ENCODE measurements at regions not wholly inside any gene's neighbourhood (a gene's known extent, or its start where the extent isn't known, plus 50 kb on each side); places are given as distances from the start of the nearest gene placed in this dataset.

DNA sequence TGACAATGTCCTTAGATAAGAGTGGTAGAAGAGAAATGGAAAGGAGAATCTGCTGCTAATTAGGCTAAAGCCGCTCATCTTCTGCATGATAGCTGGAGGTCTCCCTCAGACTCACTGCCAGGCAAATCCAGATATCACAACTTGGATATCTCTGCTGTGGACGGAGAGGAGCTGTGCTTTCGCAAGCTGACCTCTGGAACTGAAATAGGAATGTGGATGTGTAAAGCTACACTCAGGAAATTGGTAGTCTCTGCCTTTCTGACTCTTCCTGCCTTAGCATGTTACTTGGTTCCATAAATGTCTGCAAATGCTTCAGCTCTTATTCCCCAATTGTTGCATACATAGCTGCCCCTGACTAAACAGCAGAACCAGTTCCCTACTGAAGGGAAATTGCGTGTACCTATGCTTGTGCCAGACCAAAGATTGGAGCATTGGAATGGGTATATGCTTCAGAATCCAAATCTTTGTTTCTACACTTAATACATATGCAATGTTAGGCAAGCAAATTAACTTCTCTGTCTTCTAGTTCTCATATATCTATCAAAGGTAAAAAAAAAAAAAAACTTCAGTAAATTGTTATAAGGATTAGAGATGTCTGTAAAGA, 74.7 kb upstream of the ROBO2 start:
- H3K36me3 Mint-ChIP-seq (ENCODE audit: low read depth, unreplicated experiment): no peaks in the 10 kb centered on the region
- no peaks in the 10 kb centered on the region for H3K9me3 Mint-ChIP-seq (ENCODE audit: unreplicated experiment)
- H3K27me3 Mint-ChIP-seq (ENCODE audit: unreplicated experiment): no peaks in the 10 kb centered on the region
- H3K27ac Mint-ChIP-seq (ENCODE audit: unreplicated experiment): no peak overlapping the region
- no peak for DNase-seq (ENCODE audit: low spot score)
- H3K4me1 Mint-ChIP-seq (ENCODE audit: unreplicated experiment): peaks cover 5% of the 10 kb centered on the region
- H3K4me3 Mint-ChIP-seq (ENCODE audit: unreplicated experiment): no peak overlapping the region
- TF ChIP-seq CTCF (IDR thresholded peaks at IDR 0.05; ENCODE audit: unreplicated experiment): no peak

DNA sequence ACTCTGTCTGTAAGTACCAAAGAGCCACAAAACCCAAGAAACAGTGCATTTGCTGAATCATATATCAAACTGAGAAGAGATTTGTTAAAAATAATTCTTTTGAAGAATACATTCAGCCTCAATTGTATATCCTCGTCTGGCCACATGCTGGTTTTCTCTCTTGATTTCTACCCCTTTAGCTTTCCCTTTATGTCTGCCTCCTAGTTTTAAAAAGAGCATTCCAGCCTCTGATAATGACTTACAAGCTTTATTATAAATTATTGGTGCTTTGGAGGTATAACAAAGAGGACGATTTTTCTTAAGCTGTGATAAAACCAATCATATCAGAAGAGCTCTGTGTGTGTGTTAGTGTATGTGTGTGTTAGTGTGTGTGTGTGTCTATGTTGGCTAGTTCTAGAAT, 70.4 kb upstream of the ROBO2 start:
- TF ChIP-seq CTCF (IDR thresholded peaks at IDR 0.05; ENCODE audit: unreplicated experiment): no peak
- H3K27me3 Mint-ChIP-seq (ENCODE audit: unreplicated experiment): no peaks in the 10 kb centered on the region
- H3K4me1 Mint-ChIP-seq (ENCODE audit: unreplicated experiment): peaks cover 5% of the 10 kb centered on the region
- no peak overlapping the region for H3K4me3 Mint-ChIP-seq (ENCODE audit: unreplicated experiment)
- no peak overlapping the region for H3K27ac Mint-ChIP-seq (ENCODE audit: unreplicated experiment)
- H3K9me3 Mint-ChIP-seq (ENCODE audit: unreplicated experiment): no peaks in the 10 kb centered on the region
- H3K36me3 Mint-ChIP-seq (ENCODE audit: low read depth, unreplicated experiment): no peaks in the 10 kb centered on the region
- no peak for DNase-seq (ENCODE audit: low spot score)

DNA sequence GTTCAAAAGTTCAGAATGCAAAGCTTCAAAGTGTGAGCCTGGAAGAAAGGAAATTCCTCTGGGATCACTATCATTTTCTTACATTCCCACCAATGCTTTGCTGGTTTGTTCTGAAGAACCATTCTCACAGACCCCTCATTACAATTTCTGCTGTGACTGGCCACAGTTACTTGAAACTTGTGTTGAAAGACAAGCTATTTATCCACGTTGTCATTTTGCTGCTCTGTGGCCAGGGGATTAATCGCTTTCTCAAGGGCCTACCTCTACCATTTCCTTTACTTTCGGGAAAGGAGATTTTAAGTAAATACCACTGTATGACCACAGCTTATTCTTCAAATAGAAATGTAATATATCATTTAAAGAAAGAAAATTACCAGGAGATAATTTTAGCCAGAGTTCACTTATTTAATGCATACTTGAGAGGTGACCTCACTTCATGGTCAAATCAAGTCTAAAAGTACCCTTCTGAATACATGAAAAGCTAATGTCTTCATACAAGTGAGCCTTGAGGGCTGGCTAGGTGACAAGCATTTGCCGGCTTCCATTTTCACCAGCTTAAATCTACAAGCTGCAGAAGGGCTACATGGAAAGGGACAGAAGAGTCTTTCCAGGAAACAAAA, 69.8 kb upstream of the ROBO2 start:
- Mint-ChIP-seq H3K27ac (ENCODE audit: unreplicated experiment) (no peak overlapping the region), H3K4me3 (ENCODE audit: unreplicated experiment) (no peak overlapping the region), H3K9me3 (ENCODE audit: unreplicated experiment) (no peaks in the 10 kb centered on the region), H3K4me1 (ENCODE audit: unreplicated experiment) (peaks cover 3% of the 10 kb centered on the region), H3K27me3 (ENCODE audit: unreplicated experiment) (no peaks in the 10 kb centered on the region), H3K36me3 (ENCODE audit: low read depth, unreplicated experiment) (no peaks in the 10 kb centered on the region)
- no peak for DNase-seq (ENCODE audit: low spot score)
- no peak for TF ChIP-seq CTCF (IDR thresholded peaks at IDR 0.05; ENCODE audit: unreplicated experiment)

DNA sequence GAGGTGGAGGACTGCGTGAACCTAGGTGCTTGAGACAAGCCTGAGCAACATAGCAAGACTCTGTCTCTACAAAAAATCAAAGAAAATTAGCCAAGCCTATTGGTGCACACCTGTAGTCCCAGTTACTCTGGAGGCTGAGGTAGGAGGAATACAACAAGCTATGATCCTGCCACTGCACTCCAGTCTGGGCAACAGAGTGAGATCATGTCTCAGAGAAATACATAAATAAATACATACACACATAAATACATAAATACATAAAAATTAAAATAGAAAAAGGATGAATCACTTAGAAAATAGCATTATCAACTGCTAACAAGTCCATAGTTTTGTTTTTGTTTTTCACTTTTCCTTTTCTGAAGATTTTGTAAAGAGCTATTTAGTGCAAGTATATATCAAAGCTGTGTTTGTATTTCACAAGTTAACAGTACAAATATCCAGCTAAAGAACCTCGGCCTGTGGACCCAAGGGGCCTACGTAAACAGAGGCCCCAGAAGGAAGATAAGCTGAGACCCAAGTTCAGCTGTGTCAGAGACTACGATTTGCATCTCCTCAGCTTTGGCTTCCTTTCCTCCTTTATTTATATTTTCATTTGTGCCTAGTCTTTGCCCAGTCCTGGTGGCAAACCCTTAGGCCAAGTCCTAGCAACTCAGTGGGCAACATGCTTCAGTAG, 67.1 kb upstream of the ROBO2 start:
- no peak for DNase-seq (ENCODE audit: low spot score)
- TF ChIP-seq CTCF (IDR thresholded peaks at IDR 0.05; ENCODE audit: unreplicated experiment): no peak
- Mint-ChIP-seq H3K4me1 (ENCODE audit: unreplicated experiment) (peaks cover 4% of the 10 kb centered on the region), H3K9me3 (ENCODE audit: unreplicated experiment) (no peaks in the 10 kb centered on the region), H3K27ac (ENCODE audit: unreplicated experiment) (no peak overlapping the region), H3K4me3 (ENCODE audit: unreplicated experiment) (no peak overlapping the region), H3K36me3 (ENCODE audit: low read depth, unreplicated experiment) (no peaks in the 10 kb centered on the region), H3K27me3 (ENCODE audit: unreplicated experiment) (no peaks in the 10 kb centered on the region)

DNA sequence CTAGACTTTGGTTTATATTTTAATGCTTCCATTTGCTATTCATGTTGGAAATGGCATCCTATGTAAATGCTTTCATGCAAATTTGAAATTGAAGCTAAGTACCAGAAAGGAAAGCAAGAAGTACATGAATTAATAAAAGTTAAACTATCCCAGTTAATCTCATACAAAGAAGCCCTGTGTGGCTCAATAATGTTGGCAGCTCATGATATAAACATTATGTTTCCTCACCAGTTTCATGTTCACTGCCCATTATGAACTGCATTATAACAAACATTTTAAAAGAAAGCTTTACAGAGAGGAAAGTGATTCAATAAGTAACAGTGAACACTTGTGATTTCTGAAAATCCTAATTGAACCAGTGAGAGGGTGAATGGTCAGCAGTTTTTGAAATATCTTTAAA, 62.9 kb upstream of the ROBO2 start:
- Mint-ChIP-seq H3K4me1 (ENCODE audit: unreplicated experiment) (peaks cover 6% of the 10 kb centered on the region), H3K27ac (ENCODE audit: unreplicated experiment) (no peak overlapping the region), H3K9me3 (ENCODE audit: unreplicated experiment) (no peaks in the 10 kb centered on the region), H3K4me3 (ENCODE audit: unreplicated experiment) (no peak overlapping the region), H3K36me3 (ENCODE audit: low read depth, unreplicated experiment) (no peaks in the 10 kb centered on the region), H3K27me3 (ENCODE audit: unreplicated experiment) (no peaks in the 10 kb centered on the region)
- no peak for DNase-seq (ENCODE audit: low spot score)
- no peak for TF ChIP-seq CTCF (IDR thresholded peaks at IDR 0.05; ENCODE audit: unreplicated experiment)

All from endothelial cell (in vitro differentiated cells).